Neuronal stem cell (in vitro differentiated cells): ENCODE measurements at regions not wholly inside any gene's neighbourhood (a gene's known extent, or its start where the extent isn't known, plus 50 kb on each side); places are given as distances from the start of the nearest gene placed in this dataset.

Experiments
- DNase-seq: peaks from one replicate; pipeline ENCODE4 v3.0.0-alpha.2; 2013; ENCODE audit warnings: low spot score
- H2AFZ ChIP-seq: one replicate; pipeline ENCODE4 v1.6.1; 2013; ENCODE audit warnings: mild to moderate bottlenecking, low read length, inconsistent platforms
- H2AK5ac ChIP-seq: 2 replicates; pipeline ENCODE4 v1.6.1; 2013; ENCODE audit warnings: low read depth, mild to moderate bottlenecking, inconsistent platforms, low read length, moderate library complexity, mixed read lengths
- H2BK120ac ChIP-seq: 2 replicates; pipeline ENCODE4 v1.6.1; 2013; ENCODE audit warnings: low read depth, mild to moderate bottlenecking, inconsistent platforms, low read length, moderate library complexity, mixed read lengths
- H2BK12ac ChIP-seq: one replicate; pipeline ENCODE4 v1.6.1; 2013; ENCODE audit warnings: low read length, inconsistent platforms
- H2BK15ac ChIP-seq: 2 replicates; pipeline ENCODE4 v1.6.1; 2013; ENCODE audit warnings: mild to moderate bottlenecking, low read length, inconsistent platforms, mixed read lengths
- H2BK5ac ChIP-seq: one replicate; pipeline ENCODE4 v1.6.1; 2013; ENCODE audit warnings: inconsistent platforms, mild to moderate bottlenecking, low read length, moderate library complexity
- H3K14ac ChIP-seq: one replicate; pipeline ENCODE4 v1.6.1; 2013; ENCODE audit warnings: low read length, inconsistent platforms
- H3K18ac ChIP-seq: 2 replicates; pipeline ENCODE4 v1.6.1; 2013; ENCODE audit warnings: low read length, inconsistent platforms
- H3K23ac ChIP-seq: 2 replicates; pipeline ENCODE4 v1.6.1; 2013; ENCODE audit warnings: low read depth, mild to moderate bottlenecking, mixed read lengths, low read length, inconsistent platforms; ENCODE audit not compliant: poor library complexity
- H3K27ac ChIP-seq: replicated peaks from 3 replicates; pipeline ENCODE4 v1.5.1; 2013; ENCODE audit warnings: low read length, inconsistent platforms
- H3K27me3 ChIP-seq, 3 experiments: 2 replicates each; pipeline ENCODE4 v1.6.1; 2013; ENCODE audit warnings: low read length in 3 of 3, mild to moderate bottlenecking in 2 of 3, inconsistent platforms in 1 of 3, low read depth in 1 of 3, mixed read lengths in 1 of 3, moderate library complexity in 1 of 3; ENCODE audit not compliant: control insufficient read depth in 3 of 3, insufficient read depth in 3 of 3
- H3K36me3 ChIP-seq, 2 donors: replicated peaks in 1 of 2; 2 replicates each; pipeline ENCODE4 v1.6.1; 2013; ENCODE audit warnings: low read length in 2 of 2; ENCODE audit not compliant: control insufficient read depth in 2 of 2, insufficient read depth in 2 of 2
- H3K4ac ChIP-seq: 2 replicates; pipeline ENCODE4 v1.6.1; 2013; ENCODE audit warnings: inconsistent platforms, mild to moderate bottlenecking, low read length, moderate library complexity
- H3K4me1 ChIP-seq, 2 donors: 1 replicate in 1 of 2; 2 replicates in 1 of 2; pipeline ENCODE4 v1.6.1; 2013; ENCODE audit warnings: low read length in 2 of 2, low read depth in 1 of 2; ENCODE audit not compliant: control insufficient read depth in 2 of 2, insufficient read depth in 1 of 2
- H3K4me2 ChIP-seq: one replicate; pipeline ENCODE4 v1.6.1; 2013; ENCODE audit warnings: mild to moderate bottlenecking, low read length, inconsistent platforms; ENCODE audit not compliant: insufficient read depth, poor library complexity, severe bottlenecking
- H3K4me3 ChIP-seq, 2 donors: 2 replicates each; pipeline ENCODE4 v1.5.1; 2013; ENCODE audit warnings: low read length in 2 of 2, mild to moderate bottlenecking in 2 of 2, inconsistent platforms in 1 of 2, moderate library complexity in 1 of 2
- H3K79me1 ChIP-seq: one replicate; pipeline ENCODE4 v1.6.1; 2013; ENCODE audit warnings: low read depth, mild to moderate bottlenecking, inconsistent platforms, low read length, moderate library complexity
- H3K9ac ChIP-seq: one replicate; pipeline ENCODE4 v1.6.1; 2013; ENCODE audit warnings: mild to moderate bottlenecking, low read depth, low read length, inconsistent platforms; ENCODE audit not compliant: poor library complexity
- H3K9me3 ChIP-seq, 2 donors: replicated peaks in 1 of 2; 2 replicates each; pipeline versions ENCODE3 to v1.6.1; 2013; ENCODE audit warnings: low read length in 2 of 2, mild to moderate bottlenecking in 2 of 2, inconsistent platforms in 1 of 2, low read depth in 1 of 2, mixed read lengths in 1 of 2, moderate library complexity in 1 of 2; ENCODE audit not compliant: control insufficient read depth in 2 of 2, insufficient read depth in 1 of 2
- H4K8ac ChIP-seq: one replicate; pipeline ENCODE4 v1.6.1; 2013; ENCODE audit warnings: low read depth, mild to moderate bottlenecking, inconsistent platforms, low read length, moderate library complexity
- H4K91ac ChIP-seq: one replicate; pipeline ENCODE4 v1.6.1; 2013; ENCODE audit warnings: low read length, low read depth, mild to moderate bottlenecking, inconsistent platforms; ENCODE audit not compliant: poor library complexity
- WGBS, 2 donors: extraction: QIAGEN DNeasy Blood & Tissue Kit; methylation state at CpG; one replicate each; pipeline ENCODE4 v1.1.7; 2013; ENCODE audit warnings: missing lambda C conversion rate in 2 of 2, mixed read lengths in 1 of 2; ENCODE audit not compliant: insufficient read length in 2 of 2, insufficient replicate concordance in 1 of 2; ENCODE audit errors: extremely low coverage in 2 of 2; 5-methylcytosine and 5-hydroxymethylcytosine counted together

- Histone ChIP-seq H3K79me1 (no peaks in the 10 kb centered on the region), H3K36me3 (no peaks in the 10 kb centered on the region), H3K9ac (no peak overlapping the region), H3K4ac (no peak overlapping the region), H3K18ac (no peak overlapping the region), H2BK15ac (no peak overlapping the region), H2BK12ac (no peak overlapping the region), H2BK5ac (no peak overlapping the region), H3K4me3 (peak overlapping the region in 1 of 2 donors; percentile 32), H3K14ac (no peak overlapping the region), H4K91ac (no peak overlapping the region), H3K23ac (peak overlapping the region; percentile 29), H4K8ac (no peak overlapping the region), H3K4me1 (peaks cover 1 to 2% of the 10 kb centered on the region in 2 donors), H3K27ac (no peak overlapping the region), H2BK120ac (no peak overlapping the region), H2AK5ac (no peak overlapping the region), H3K4me2 (no peak overlapping the region), H3K27me3 (peaks cover 0 to 18% (median 4%) of the 10 kb centered on the region in 3 experiments), H3K9me3 (no peaks in the 10 kb centered on the region), H2AFZ (no peak overlapping the region)
- WGBS, 2 donors, result no CpG with 5 or more reads among the region's 6 CpGs
- no peak for DNase-seq
Observed at GRCh38 chr22:22429369-22430108, 79.0 kb downstream of the ZNF280B start.

- Histone ChIP-seq H3K79me1 (no peaks in the 10 kb centered on the region), H3K9ac (no peak overlapping the region), H2BK120ac (no peak overlapping the region), H4K91ac (no peak overlapping the region), H3K4ac (no peak overlapping the region), H2AK5ac (no peak overlapping the region), H3K9me3 (no peaks in the 10 kb centered on the region), H3K4me2 (no peak overlapping the region), H3K18ac (no peak overlapping the region), H2BK5ac (no peak overlapping the region), H3K14ac (no peak overlapping the region), H3K23ac (no peak overlapping the region), H3K27ac (no peak overlapping the region), H3K27me3 (peaks cover 0 to 18% (median 4%) of the 10 kb centered on the region in 3 experiments), H4K8ac (no peak overlapping the region), H3K4me3 (no peak overlapping the region), H2BK15ac (no peak overlapping the region), H2BK12ac (no peak overlapping the region), H3K36me3 (no peaks in the 10 kb centered on the region), H2AFZ (no peak overlapping the region), H3K4me1 (peaks cover 1 to 2% of the 10 kb centered on the region in 2 donors)
- no CpG with 5 or more reads among the region's 4 CpGs for WGBS, 2 donors
- DNase-seq, result no peak
Observed at GRCh38 chr22:22430111-22430820, 78.3 kb downstream of the ZNF280B start.

- Histone ChIP-seq H4K8ac (no peak overlapping the region), H3K4me1 (peaks cover 0 to 2% of the 10 kb centered on the region in 2 donors), H2BK120ac (no peak overlapping the region), H3K27me3 (peaks cover 0 to 15% (median 4%) of the 10 kb centered on the region in 3 experiments), H3K79me1 (no peaks in the 10 kb centered on the region), H3K4me2 (no peak overlapping the region), H2BK15ac (no peak overlapping the region), H2BK5ac (no peak overlapping the region), H3K14ac (no peak overlapping the region), H3K9me3 (no peaks in the 10 kb centered on the region), H3K18ac (no peak overlapping the region), H3K23ac (peak overlapping the region; percentile 68), H2AFZ (no peak overlapping the region), H2AK5ac (no peak overlapping the region), H3K4me3 (no peak overlapping the region), H3K9ac (no peak overlapping the region), H2BK12ac (no peak overlapping the region), H3K27ac (no peak overlapping the region), H3K4ac (no peak overlapping the region), H4K91ac (no peak overlapping the region), H3K36me3 (no peaks in the 10 kb centered on the region)
- peak; percentile 49 for DNase-seq
- no CpG with 5 or more reads among the region's 7 CpGs for WGBS, 2 donors
Observed at GRCh38 chr22:22431271-22432220, 77.0 kb downstream of the ZNF280B start.
